ENCODE measurements at regions not wholly inside any gene's neighbourhood (a gene's known extent, or its start where the extent isn't known, plus 50 kb on each side); places are given as distances from the start of the nearest gene placed in this dataset.

DNA sequence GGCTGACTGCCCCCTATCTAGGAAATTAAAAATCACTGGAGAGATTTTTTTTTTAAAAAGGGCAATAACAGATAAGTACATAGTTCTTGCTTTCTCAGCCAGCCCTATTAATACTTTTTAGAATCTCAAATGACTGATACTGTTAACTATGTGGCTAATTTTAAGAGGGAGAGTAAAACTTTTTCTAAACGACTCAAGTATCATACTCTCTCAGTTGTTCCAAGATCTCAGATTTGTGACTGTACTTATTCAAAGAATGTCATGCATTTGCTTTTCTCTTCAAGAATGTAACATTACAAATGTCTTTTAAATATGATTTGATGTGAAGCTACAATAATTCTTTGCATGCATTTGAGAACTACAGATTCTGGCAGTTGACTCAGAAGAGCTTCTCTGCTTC is 55.4 kb upstream of the RAB11FIP2 start:
- no peak for DNase-seq

- DNase-seq = no peak
These were observed 54.8 kb upstream of the RAB11FIP2 start for GRCh38 chr10:118101501-118101900.

All from activated CD4-positive, alpha-beta T cell treated with anti-CD3 and anti-CD28 coated beads, Interleukin-2, amount 50 U/mL, for 16 hours (primary cell).